Aorta (tissue), 5 donors: ENCODE measurements at regions not wholly inside any gene's neighbourhood (a gene's known extent, or its start where the extent isn't known, plus 50 kb on each side); places are given as distances from the start of the nearest gene placed in this dataset.

Experiments used
- ATAC-seq: fragments of 200-7000 bp; cut with Tn5 transposase; one replicate; pipeline ENCODE4 v1.9.1; 2022; ENCODE audit warnings: moderate library complexity; ENCODE audit not compliant: low FRiP score
- DNase-seq, 2 donors: peaks; one replicate each; pipeline ENCODE4 v3.0.0-alpha.2; 2020
- H3K27ac ChIP-seq, 2 donors: one replicate each; pipeline ENCODE4 v1.5.1; 2013; ENCODE audit warnings: low read length in 2 of 2, mild to moderate bottlenecking in 2 of 2, moderate library complexity in 2 of 2, control low read depth in 1 of 2, inconsistent platforms in 1 of 2, low read depth in 1 of 2
- H3K27me3 ChIP-seq, 2 donors: one replicate each; pipeline ENCODE4 v1.6.1; 2013; ENCODE audit warnings: control low read depth in 1 of 2, low read length in 1 of 2, mild to moderate bottlenecking in 1 of 2, moderate library complexity in 1 of 2; ENCODE audit not compliant: insufficient read depth in 2 of 2, control insufficient read depth in 1 of 2
- H3K36me3 ChIP-seq, 2 donors: one replicate each; pipeline ENCODE4 v1.6.1; 2013; ENCODE audit warnings: control low read depth in 1 of 2, low read length in 1 of 2, mild to moderate bottlenecking in 1 of 2; ENCODE audit not compliant: insufficient read depth in 2 of 2, control insufficient read depth in 1 of 2
- H3K4me1 ChIP-seq, 2 donors: one replicate each; pipeline ENCODE4 v1.6.1; 2013; ENCODE audit warnings: low read length in 2 of 2, control low read depth in 1 of 2, mild to moderate bottlenecking in 1 of 2, moderate library complexity in 1 of 2; ENCODE audit not compliant: insufficient read depth in 2 of 2, control insufficient read depth in 1 of 2
- H3K4me3 ChIP-seq, 2 donors: one replicate each; pipeline ENCODE4 v1.5.1; 2013; ENCODE audit warnings: low read length in 2 of 2, control low read depth in 1 of 2, mild to moderate bottlenecking in 1 of 2
- H3K9me3 ChIP-seq: one replicate; pipeline ENCODE4 v1.6.1; 2013; ENCODE audit warnings: mild to moderate bottlenecking, low read length; ENCODE audit not compliant: control insufficient read depth
- WGBS, 2 donors: extraction: QIAGEN DNeasy Blood & Tissue Kit; methylation state at CpG; one replicate each; pipeline ENCODE4 v1.1.7; 2013; 5-methylcytosine and 5-hydroxymethylcytosine counted together
- intact Hi-C, 2 donors: fragments of 100-400 bp; cut with DNase I; formaldehyde crosslinking; loops; one replicate each; pipeline versions ENCODE4 v1.14.2 to v1.15.0; 2022
- donor health status: healthy with polysubstance abuse.
- donor health status: Bipolar disorder and iron deficiency.
- donor health status: DM: no; HTN: no; CAD: no.
- donor health status: DM: no; HTN: no; CAD: no.
- donor health status: DM: yes; HTN: yes; CAD: no.

GRCh38 chr6:164507206-164507940 is 802.0 kb downstream of the C6orf118 start:
- WGBS, 2 donors = 33 to 35% methylated on average over 8 of the region's 8 CpGs
- ATAC-seq (no peak), DNase-seq (no peak)
- Histone ChIP-seq H3K9me3 (no peaks in the 10 kb centered on the region), H3K27ac (no peak overlapping the region), H3K4me3 (no peak overlapping the region), H3K36me3 (no peaks in the 10 kb centered on the region), H3K4me1 (no peaks in the 10 kb centered on the region), H3K27me3 (no peaks in the 10 kb centered on the region)
- intact Hi-C loops = no loop called here

GRCh38 chr6:164505425-164505824 is 804.0 kb downstream of the C6orf118 start:
- Histone ChIP-seq H3K36me3 (no peaks in the 10 kb centered on the region), H3K27me3 (no peaks in the 10 kb centered on the region), H3K9me3 (no peaks in the 10 kb centered on the region), H3K4me1 (no peaks in the 10 kb centered on the region), H3K27ac (no peak overlapping the region), H3K4me3 (no peak overlapping the region)
- intact Hi-C loops = no loop called here
- DNase-seq = no peak
- no peak for ATAC-seq
- 85 to 92% methylated on average over 4 of the region's 4 CpGs for WGBS, 2 donors

GRCh38 chr6:164502833-164503232 is 806.6 kb downstream of the C6orf118 start:
- no peak for ATAC-seq
- Histone ChIP-seq H3K9me3 (no peaks in the 10 kb centered on the region), H3K36me3 (no peaks in the 10 kb centered on the region), H3K4me1 (no peaks in the 10 kb centered on the region), H3K27me3 (no peaks in the 10 kb centered on the region), H3K4me3 (no peak overlapping the region), H3K27ac (no peak overlapping the region)
- WGBS, 2 donors = 24 to 28% methylated on average over 6 of the region's 6 CpGs
- DNase-seq = no peak
- intact Hi-C loops = no loop called here

GRCh38 chr6:164495882-164496495 is 813.4 kb downstream of the C6orf118 start:
- Histone ChIP-seq H3K36me3 (no peaks in the 10 kb centered on the region), H3K4me1 (no peaks in the 10 kb centered on the region), H3K27me3 (no peaks in the 10 kb centered on the region), H3K9me3 (no peaks in the 10 kb centered on the region), H3K4me3 (no peak overlapping the region), H3K27ac (no peak overlapping the region)
- intact Hi-C loops = no loop called here
- no peak for ATAC-seq
- no peak for DNase-seq
- 75 to 80% methylated on average over 7 of the region's 7 CpGs for WGBS, 2 donors

- Histone ChIP-seq H3K27ac (no peak overlapping the region), H3K27me3 (no peaks in the 10 kb centered on the region), H3K36me3 (no peaks in the 10 kb centered on the region), H3K9me3 (peaks cover 6% of the 10 kb centered on the region), H3K4me3 (no peak overlapping the region), H3K4me1 (no peaks in the 10 kb centered on the region)
- DNase-seq = no peak
- WGBS, 2 donors = 6 to 7% methylated on average over 2 of the region's 2 CpGs
- intact Hi-C loops = no loop called here
- ATAC-seq = no peak
These were observed 831.0 kb downstream of the C6orf118 start for GRCh38 chr6:164478426-164478825.

- H3K36me3 ChIP-seq = no peaks in the 10 kb centered on the region
- no peaks in the 10 kb centered on the region for H3K4me1 ChIP-seq
- 58 to 59% methylated on average over 2 of the region's 2 CpGs for WGBS, 2 donors
- no peaks in the 10 kb centered on the region for H3K9me3 ChIP-seq
- DNase-seq = no peak
- intact Hi-C loops = no loop called here
- ATAC-seq = no peak
- no peak overlapping the region for H3K4me3 ChIP-seq
- H3K27ac ChIP-seq = no peak overlapping the region
- H3K27me3 ChIP-seq = no peaks in the 10 kb centered on the region
These were observed 831.6 kb downstream of the C6orf118 start for GRCh38 chr6:164477790-164478189.

- Histone ChIP-seq H3K36me3 (no peaks in the 10 kb centered on the region), H3K4me1 (no peaks in the 10 kb centered on the region), H3K4me3 (no peak overlapping the region), H3K9me3 (no peaks in the 10 kb centered on the region), H3K27me3 (no peaks in the 10 kb centered on the region), H3K27ac (no peak overlapping the region)
- WGBS, 2 donors = 59 to 64% methylated on average over 1 of the region's 1 CpG
- ATAC-seq (no peak), DNase-seq (no peak)
- intact Hi-C loops = no loop called here
These were observed 832.3 kb downstream of the C6orf118 start for GRCh38 chr6:164477101-164477500.

GRCh38 chr6:164469276-164469949 is 840.0 kb downstream of the C6orf118 start:
- 68 to 74% methylated on average over 9 of the region's 9 CpGs for WGBS, 2 donors
- Histone ChIP-seq H3K27ac (no peak overlapping the region), H3K36me3 (no peaks in the 10 kb centered on the region), H3K27me3 (no peaks in the 10 kb centered on the region), H3K4me3 (no peak overlapping the region), H3K4me1 (no peaks in the 10 kb centered on the region), H3K9me3 (no peaks in the 10 kb centered on the region)
- ATAC-seq (no peak), DNase-seq (no peak)
- intact Hi-C loops = no loop called here

GRCh38 chr6:164455835-164456234 is 853.6 kb downstream of the C6orf118 start:
- Histone ChIP-seq H3K27me3 (no peaks in the 10 kb centered on the region), H3K36me3 (no peaks in the 10 kb centered on the region), H3K4me3 (no peak overlapping the region), H3K27ac (no peak overlapping the region), H3K4me1 (no peaks in the 10 kb centered on the region), H3K9me3 (no peaks in the 10 kb centered on the region)
- no peak for DNase-seq
- 89 to 90% methylated on average over 9 of the region's 9 CpGs for WGBS, 2 donors
- no peak for ATAC-seq
- intact Hi-C loops = no loop called here
